Bronchial epithelial cell (primary cell): ENCODE measurements at regions not wholly inside any gene's neighbourhood (a gene's known extent, or its start where the extent isn't known, plus 50 kb on each side); places are given as distances from the start of the nearest gene placed in this dataset.

Experiments used
- DNase-seq: peaks from one replicate; pipeline ENCODE4 v3.0.0-alpha.2; 2010; ENCODE audit warnings: low read depth
- FAIRE-seq: peaks from 2 replicates; lab custom pipeline; 2011; peaks lifted over from hg19 to GRCh38; lab: Jason Lieb, UNC
- H3K27me3 ChIP-seq: 2 replicates; pipeline ENCODE4 v1.5.1; 2011; ENCODE audit warnings: low read length; ENCODE audit not compliant: control insufficient read depth, insufficient read depth
- H3K36me3 ChIP-seq: 2 replicates; pipeline ENCODE4 v1.5.1; 2011; ENCODE audit warnings: low read length; ENCODE audit not compliant: control insufficient read depth, insufficient read depth
- H3K4me3 ChIP-seq: 2 replicates; pipeline ENCODE4 v1.5.1; 2011; ENCODE audit warnings: mild to moderate bottlenecking, low read depth, low read length, control low read depth
- CTCF ChIP-seq: IDR thresholded peaks from 2 replicates; pipeline ENCODE4 v1.5.1; 2011; ENCODE audit warnings: mild to moderate bottlenecking, moderate library complexity, low read length, control low read depth, inconsistent platforms; ENCODE audit not compliant: insufficient read depth, severe bottlenecking

- TF ChIP-seq CTCF = no peak
- FAIRE-seq (no peak), DNase-seq (no peak)
- no peak overlapping the region for H3K4me3 ChIP-seq
- H3K27me3 ChIP-seq = no peaks in the 10 kb centered on the region
- no peaks in the 10 kb centered on the region for H3K36me3 ChIP-seq
These were observed 1195.9 kb downstream of the MRPL39 start for GRCh38 chr21:24411429-24411828.

GRCh38 chr21:24403221-24403620 lies 1204.1 kb downstream of the MRPL39 start:
- DNase-seq (no peak), FAIRE-seq (no peak)
- Histone ChIP-seq H3K27me3 (no peaks in the 10 kb centered on the region), H3K36me3 (no peaks in the 10 kb centered on the region), H3K4me3 (no peak overlapping the region)
- no peak for TF ChIP-seq CTCF

- TF ChIP-seq CTCF = no peak
- no peak for FAIRE-seq
- DNase-seq = no peak
- H3K27me3 ChIP-seq = no peaks in the 10 kb centered on the region
- H3K4me3 ChIP-seq = no peak overlapping the region
- no peaks in the 10 kb centered on the region for H3K36me3 ChIP-seq
These were observed 1211.9 kb downstream of the MRPL39 start for GRCh38 chr21:24395320-24395923.

GRCh38 chr21:24375201-24375600 lies 1232.1 kb downstream of the MRPL39 start:
- no peaks in the 10 kb centered on the region for H3K36me3 ChIP-seq
- no peak for TF ChIP-seq CTCF
- H3K4me3 ChIP-seq = no peak overlapping the region
- no peak for DNase-seq
- FAIRE-seq = no peak
- no peaks in the 10 kb centered on the region for H3K27me3 ChIP-seq

- FAIRE-seq (no peak), DNase-seq (no peak)
- H3K36me3 ChIP-seq = no peaks in the 10 kb centered on the region
- no peak overlapping the region for H3K4me3 ChIP-seq
- no peaks in the 10 kb centered on the region for H3K27me3 ChIP-seq
- no peak for TF ChIP-seq CTCF
These were observed 1234.8 kb downstream of the MRPL39 start for GRCh38 chr21:24372506-24372905.

- no peak for FAIRE-seq
- Histone ChIP-seq H3K4me3 (no peak overlapping the region), H3K27me3 (no peaks in the 10 kb centered on the region), H3K36me3 (no peaks in the 10 kb centered on the region)
- no peak for TF ChIP-seq CTCF
- no peak for DNase-seq
These were observed 1237.5 kb downstream of the MRPL39 start for GRCh38 chr21:24369746-24370145.
